Right forelimb (tissue), 1 donor: ENCODE measurements at regions not wholly inside any gene's neighbourhood (a gene's known extent, or its start where the extent isn't known, plus 50 kb on each side); places are given as distances from the start of the nearest gene placed in this dataset.

Source experiments
- DNase-seq: peaks from one replicate; pipeline ENCODE4 v3.0.0-alpha.2; 2018

DNA sequence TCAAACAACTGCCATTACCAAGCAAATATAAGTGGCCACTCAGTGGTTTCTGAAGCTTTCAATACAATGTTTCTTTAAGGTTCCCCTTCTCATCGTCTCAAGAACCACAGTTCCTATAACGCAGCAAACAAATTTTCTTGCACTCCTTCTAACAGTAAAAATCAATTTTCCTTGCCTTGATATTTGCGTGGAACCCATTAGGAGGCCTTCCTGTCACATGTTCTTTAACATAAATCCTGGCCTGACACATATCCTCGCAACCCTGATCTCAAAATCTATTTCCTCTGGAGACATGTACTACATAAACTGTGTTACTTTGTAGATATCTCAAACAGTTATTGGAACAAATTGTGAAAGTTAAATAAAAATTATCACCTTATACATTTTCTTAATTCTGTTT lies 65.9 kb upstream of the MANEA start:
- DNase-seq = no peak

DNA sequence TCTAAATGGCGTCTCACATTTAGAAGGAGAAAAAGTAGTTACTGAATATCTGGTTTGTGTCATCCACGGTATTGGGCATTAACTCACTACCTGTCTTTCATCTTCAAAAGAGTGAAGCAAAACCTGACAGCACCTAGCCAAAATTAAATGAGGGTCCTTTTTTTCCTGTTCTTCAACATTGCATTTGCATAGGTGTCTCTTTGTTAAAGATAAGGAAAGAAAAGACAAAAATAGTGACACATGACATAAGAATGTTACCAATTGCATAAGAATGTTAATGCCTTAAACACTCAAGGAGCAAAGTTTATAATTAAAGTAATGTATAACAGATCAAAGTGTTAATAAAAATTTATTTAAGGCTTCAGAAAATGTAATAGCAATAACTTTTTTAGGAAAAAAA lies 61.4 kb upstream of the MANEA start:
- no peak for DNase-seq

DNA sequence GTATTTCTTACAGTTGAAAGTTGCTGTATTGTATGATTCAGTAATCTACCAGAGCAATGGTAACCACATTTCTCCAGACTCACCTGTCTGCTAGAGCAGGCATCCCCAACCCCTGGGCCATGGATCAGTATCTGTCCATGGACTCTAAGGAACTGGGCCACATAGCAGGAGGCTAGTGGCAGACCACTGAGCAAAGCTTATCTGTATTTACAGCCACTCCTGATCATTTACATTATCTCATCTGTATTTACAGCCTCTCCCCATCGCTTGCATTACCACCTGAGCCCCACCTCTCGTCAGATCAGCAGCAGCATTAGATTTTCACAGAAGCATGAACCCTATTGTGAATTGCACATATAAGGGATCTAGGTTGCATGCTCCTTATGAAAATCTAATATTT lies 60.3 kb upstream of the MANEA start:
- no peak for DNase-seq

DNA sequence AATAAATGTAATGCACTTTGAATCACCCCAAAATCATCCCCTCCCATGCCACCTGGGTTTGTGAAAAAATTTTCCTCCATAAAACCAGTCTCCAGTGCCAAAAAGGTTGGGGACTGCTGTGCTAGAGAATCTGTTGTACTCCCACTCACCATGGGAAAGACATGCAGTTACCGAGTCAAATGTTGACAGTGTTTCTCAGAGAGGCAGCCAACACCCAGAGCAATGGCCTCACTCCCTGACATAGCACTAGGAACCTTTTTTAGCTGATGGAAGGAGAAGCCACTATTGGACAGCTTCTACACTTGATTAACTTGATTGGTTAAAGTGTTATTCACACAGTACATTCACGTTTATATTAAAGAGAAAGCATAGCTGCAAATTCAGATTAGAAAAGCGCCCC lies 59.8 kb upstream of the MANEA start:
- DNase-seq = no peak

DNA sequence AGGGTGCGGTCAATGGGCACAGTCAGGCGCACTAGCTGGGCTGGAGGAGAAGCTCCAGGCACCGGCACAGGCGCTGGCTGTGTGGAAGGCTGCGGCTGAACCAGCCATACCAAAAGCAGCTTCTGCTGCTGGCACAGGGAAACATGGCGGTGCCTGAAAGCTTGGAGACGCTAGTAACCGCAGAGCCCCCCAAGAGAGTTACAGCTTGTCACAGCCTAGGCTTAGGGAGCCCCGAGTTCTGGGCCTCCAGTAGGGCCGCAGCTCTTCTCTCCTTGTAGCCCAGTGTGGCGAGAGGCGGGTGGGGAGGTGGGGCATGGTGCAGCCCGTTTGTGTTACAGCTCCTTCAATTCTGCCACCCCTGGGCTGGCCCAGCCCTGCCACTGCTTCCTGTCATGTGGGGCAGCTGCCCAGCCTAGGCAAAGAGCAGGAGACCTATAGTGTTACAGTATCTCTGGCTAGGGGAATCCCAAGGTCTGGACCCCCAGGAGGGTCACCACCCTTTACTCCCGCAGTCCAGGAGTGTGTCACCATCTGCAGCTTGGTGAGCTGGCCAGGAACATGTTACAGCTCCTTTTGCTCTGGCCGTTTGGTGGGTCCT lies 58.6 kb upstream of the MANEA start:
- no peak for DNase-seq

DNA sequence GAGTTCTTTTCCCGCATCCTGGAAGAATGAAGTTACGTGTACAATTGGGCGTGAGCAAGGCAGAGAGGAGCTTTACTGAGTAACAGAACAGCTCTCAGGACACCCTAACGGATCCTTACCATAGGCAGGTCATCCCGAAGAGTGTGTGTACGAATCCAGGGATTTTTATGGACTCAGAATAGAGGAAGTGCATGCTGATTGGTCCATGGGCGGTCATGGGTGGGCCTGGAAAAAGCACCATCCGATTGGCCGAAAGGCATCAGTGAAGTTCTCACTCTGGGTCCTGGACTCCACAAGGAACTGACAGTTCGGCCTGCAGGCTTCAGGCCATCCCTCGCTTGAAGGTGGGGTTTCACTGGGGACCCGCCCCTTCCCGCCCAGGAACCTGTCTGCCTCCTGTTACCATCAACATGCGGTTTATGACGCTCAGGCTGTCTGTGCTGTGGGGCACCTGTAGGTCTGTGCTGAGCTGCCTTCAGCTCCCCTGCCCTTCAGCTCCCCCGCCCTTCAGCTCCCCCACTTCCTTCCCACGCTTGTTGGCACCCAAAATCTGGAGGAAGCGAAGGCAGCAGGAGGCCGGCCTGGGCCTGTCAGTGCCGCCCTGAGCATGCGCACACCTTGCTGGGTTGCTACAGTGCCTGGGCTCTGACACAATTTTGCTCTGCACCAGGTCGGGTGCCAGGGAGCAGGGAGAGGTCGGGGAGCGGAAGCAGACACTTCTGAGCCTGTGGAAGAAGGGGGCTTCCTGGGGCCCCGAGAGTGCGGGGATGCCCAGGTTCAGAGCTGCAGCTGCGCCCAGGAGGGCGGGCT lies 57.9 kb upstream of the MANEA start:
- DNase-seq = no peak

DNA sequence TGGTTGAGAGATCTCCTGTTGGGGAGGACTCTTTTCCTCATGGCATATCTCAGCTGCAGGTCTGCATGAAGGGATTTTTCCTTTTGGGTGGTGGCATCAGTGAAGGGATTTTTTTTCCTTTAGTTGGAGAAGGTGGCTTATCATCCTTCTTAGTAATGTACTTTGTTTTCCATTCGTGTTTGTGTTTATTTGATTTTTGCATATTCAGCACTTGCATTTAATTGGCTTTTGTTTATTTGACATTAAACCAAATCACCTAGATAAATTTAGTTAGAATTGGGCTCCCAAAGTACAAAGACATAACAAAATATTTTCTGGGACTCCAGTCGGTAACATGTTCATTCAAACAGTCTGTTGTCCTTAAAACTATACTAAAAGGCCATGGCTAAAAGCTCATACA lies 56.2 kb upstream of the MANEA start:
- DNase-seq = no peak
